ENCODE measurements at regions not wholly inside any gene's neighbourhood (a gene's known extent, or its start where the extent isn't known, plus 50 kb on each side); places are given as distances from the start of the nearest gene placed in this dataset.

DNA sequence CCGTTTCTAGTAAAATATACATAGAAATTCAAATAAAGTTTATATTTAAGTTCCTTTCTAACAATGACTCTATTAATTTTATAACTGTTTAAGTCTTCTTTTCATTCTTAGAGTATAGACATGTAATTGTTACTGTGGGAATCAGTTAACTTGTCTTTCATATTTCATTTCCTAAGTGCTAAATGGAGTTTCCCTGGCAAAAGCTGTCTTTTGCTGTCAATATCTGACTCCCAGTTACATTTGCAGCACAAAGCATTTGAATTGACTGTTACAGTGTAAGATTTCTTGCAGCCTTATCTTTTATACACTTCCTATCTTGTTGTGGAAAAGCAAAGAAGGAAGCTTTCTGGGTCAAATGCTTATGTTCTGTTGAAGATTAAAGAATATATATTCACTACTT lies 1026.3 kb downstream of the CDH9 start:
- no peak overlapping the region for H3K27ac ChIP-seq
- H3K27me3 ChIP-seq: no peaks in the 10 kb centered on the region
- 88% methylated on average over 1 of the region's 1 CpG for WGBS (ENCODE audit: low lambda C conversion rate, missing lambda C conversion rate)
- no peaks in the 10 kb centered on the region for H3K36me3 ChIP-seq (replicated peaks; ENCODE audit: insufficient read depth, low read depth)
- no peaks in the 10 kb centered on the region for H3K4me1 ChIP-seq (ENCODE audit: insufficient read depth)
- no peaks in the 10 kb centered on the region for H3K9me2 ChIP-seq (replicated peaks; ENCODE audit: insufficient read depth)
- TF ChIP-seq, protein P1, sequence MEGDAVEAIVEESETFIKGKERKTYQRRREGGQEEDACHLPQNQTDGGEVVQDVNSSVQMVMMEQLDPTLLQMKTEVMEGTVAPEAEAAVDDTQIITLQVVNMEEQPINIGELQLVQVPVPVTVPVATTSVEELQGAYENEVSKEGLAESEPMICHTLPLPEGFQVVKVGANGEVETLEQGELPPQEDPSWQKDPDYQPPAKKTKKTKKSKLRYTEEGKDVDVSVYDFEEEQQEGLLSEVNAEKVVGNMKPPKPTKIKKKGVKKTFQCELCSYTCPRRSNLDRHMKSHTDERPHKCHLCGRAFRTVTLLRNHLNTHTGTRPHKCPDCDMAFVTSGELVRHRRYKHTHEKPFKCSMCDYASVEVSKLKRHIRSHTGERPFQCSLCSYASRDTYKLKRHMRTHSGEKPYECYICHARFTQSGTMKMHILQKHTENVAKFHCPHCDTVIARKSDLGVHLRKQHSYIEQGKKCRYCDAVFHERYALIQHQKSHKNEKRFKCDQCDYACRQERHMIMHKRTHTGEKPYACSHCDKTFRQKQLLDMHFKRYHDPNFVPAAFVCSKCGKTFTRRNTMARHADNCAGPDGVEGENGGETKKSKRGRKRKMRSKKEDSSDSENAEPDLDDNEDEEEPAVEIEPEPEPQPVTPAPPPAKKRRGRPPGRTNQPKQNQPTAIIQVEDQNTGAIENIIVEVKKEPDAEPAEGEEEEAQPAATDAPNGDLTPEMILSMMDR (IDR thresholded peaks at IDR 0.05; ENCODE audit: poor library complexity): no peak
- TF ChIP-seq EZH2 (IDR thresholded peaks at IDR 0.05; ENCODE audit: borderline replicate concordance) (no peak), EZH2phosphoT487 (IDR thresholded peaks at IDR 0.05; ENCODE audit: low read depth, severe bottlenecking, unreplicated experiment) (no peak)
- H3K9me3 ChIP-seq (ENCODE audit: low read depth): no peaks in the 10 kb centered on the region
- H3K79me2 ChIP-seq: no peaks in the 10 kb centered on the region
- H3K4me2 ChIP-seq: no peak overlapping the region
- no peak overlapping the region for H2AFZ ChIP-seq
- H3K4me3 ChIP-seq: no peak overlapping the region
- H4K20me1 ChIP-seq (ENCODE audit: insufficient read depth, poor library complexity, severe bottlenecking): no peaks in the 10 kb centered on the region
- DNase-seq (ENCODE audit: low spot score): no peak

DNA sequence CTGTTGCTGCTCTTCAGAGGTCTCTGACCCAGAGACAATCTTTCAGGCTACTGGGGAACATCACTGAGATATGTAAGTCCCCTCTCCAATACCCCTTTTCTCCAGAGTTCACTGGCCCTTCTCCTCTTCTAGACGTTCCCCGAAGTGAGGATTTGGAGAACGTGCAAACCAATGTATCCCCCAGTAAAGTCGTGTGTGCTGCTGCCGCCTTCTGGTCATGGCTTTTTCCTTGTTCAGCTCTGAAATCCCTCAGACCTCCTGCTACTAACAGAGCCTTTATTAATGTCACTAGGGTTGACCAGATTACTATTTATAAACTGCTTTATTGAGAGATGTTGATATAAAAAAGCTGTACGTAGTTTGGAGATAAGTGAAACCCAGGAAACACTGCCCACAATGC lies 1028.6 kb downstream of the CDH9 start:
- Histone ChIP-seq H2AFZ (no peak overlapping the region), H3K36me3 (replicated peaks; ENCODE audit: insufficient read depth, low read depth) (no peaks in the 10 kb centered on the region), H3K4me1 (ENCODE audit: insufficient read depth) (no peaks in the 10 kb centered on the region), H3K4me2 (no peak overlapping the region), H3K79me2 (no peaks in the 10 kb centered on the region), H4K20me1 (ENCODE audit: insufficient read depth, poor library complexity, severe bottlenecking) (no peaks in the 10 kb centered on the region), H3K27me3 (no peaks in the 10 kb centered on the region), H3K9me3 (ENCODE audit: low read depth) (no peaks in the 10 kb centered on the region), H3K4me3 (no peak overlapping the region), H3K9me2 (replicated peaks; ENCODE audit: insufficient read depth) (no peaks in the 10 kb centered on the region), H3K27ac (no peak overlapping the region)
- WGBS (ENCODE audit: low lambda C conversion rate, missing lambda C conversion rate): 9% methylated on average over 6 of the region's 6 CpGs
- no peak for TF ChIP-seq EZH2phosphoT487 (IDR thresholded peaks at IDR 0.05; ENCODE audit: low read depth, severe bottlenecking, unreplicated experiment)
- TF ChIP-seq, protein P1 (IDR thresholded peaks at IDR 0.05; ENCODE audit: poor library complexity): peak; percentile 51
- no peak for TF ChIP-seq EZH2 (IDR thresholded peaks at IDR 0.05; ENCODE audit: borderline replicate concordance)
- peak; percentile 39 for DNase-seq (ENCODE audit: low spot score)

GRCh38 chr5:26003966-26004365 lies 1034.4 kb downstream of the CDH9 start:
- Histone ChIP-seq H3K4me2 (no peak overlapping the region), H3K79me2 (no peaks in the 10 kb centered on the region), H2AFZ (no peak overlapping the region), H3K4me3 (no peak overlapping the region), H3K36me3 (replicated peaks; ENCODE audit: insufficient read depth, low read depth) (no peaks in the 10 kb centered on the region), H3K4me1 (ENCODE audit: insufficient read depth) (no peaks in the 10 kb centered on the region), H3K9me3 (ENCODE audit: low read depth) (no peaks in the 10 kb centered on the region), H3K9me2 (replicated peaks; ENCODE audit: insufficient read depth) (no peaks in the 10 kb centered on the region), H4K20me1 (ENCODE audit: insufficient read depth, poor library complexity, severe bottlenecking) (no peaks in the 10 kb centered on the region), H3K27ac (no peak overlapping the region), H3K27me3 (no peaks in the 10 kb centered on the region)
- WGBS (ENCODE audit: low lambda C conversion rate, missing lambda C conversion rate): 69% methylated on average over 3 of the region's 3 CpGs
- no peak for TF ChIP-seq EZH2 (IDR thresholded peaks at IDR 0.05; ENCODE audit: borderline replicate concordance)
- DNase-seq (ENCODE audit: low spot score): no peak

DNA sequence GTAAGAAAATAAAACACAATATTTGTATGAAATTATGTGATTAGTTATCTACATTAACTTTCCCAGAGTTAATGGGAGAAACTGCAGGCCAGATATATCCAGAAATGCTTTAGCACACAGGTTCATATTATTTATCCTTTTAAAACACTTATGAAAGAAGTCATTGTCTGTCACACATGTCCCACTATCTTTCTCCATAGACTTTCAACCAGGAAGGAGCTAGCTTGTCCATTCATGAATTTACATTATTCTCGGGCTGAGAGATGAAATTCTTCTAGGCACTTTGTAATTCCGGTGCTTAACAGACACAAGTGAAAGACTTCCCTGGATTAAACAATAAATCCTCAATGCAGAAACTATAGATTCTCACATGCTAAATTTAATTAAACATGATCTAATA lies 1043.2 kb downstream of the CDH9 start:
- no peaks in the 10 kb centered on the region for H3K9me2 ChIP-seq (replicated peaks; ENCODE audit: insufficient read depth)

More for the DNA sequence above, 1043.2 kb downstream of the CDH9 start:
- Histone ChIP-seq H4K20me1 (ENCODE audit: insufficient read depth, poor library complexity, severe bottlenecking) (no peaks in the 10 kb centered on the region), H3K9me3 (ENCODE audit: low read depth) (no peaks in the 10 kb centered on the region), H2AFZ (no peak overlapping the region), H3K79me2 (no peaks in the 10 kb centered on the region), H3K4me1 (ENCODE audit: insufficient read depth) (no peaks in the 10 kb centered on the region), H3K27me3 (no peaks in the 10 kb centered on the region), H3K4me2 (no peak overlapping the region), H3K27ac (no peak overlapping the region), H3K4me3 (no peak overlapping the region), H3K36me3 (replicated peaks; ENCODE audit: insufficient read depth, low read depth) (no peaks in the 10 kb centered on the region)
- TF ChIP-seq, protein P1 (IDR thresholded peaks at IDR 0.05; ENCODE audit: poor library complexity): no peak
- TF ChIP-seq EZH2phosphoT487 (IDR thresholded peaks at IDR 0.05; ENCODE audit: low read depth, severe bottlenecking, unreplicated experiment): no peak
- TF ChIP-seq EZH2 (IDR thresholded peaks at IDR 0.05; ENCODE audit: borderline replicate concordance): no peak
- 88% methylated on average over 2 of the region's 2 CpGs for WGBS (ENCODE audit: low lambda C conversion rate, missing lambda C conversion rate)
- no peak for DNase-seq (ENCODE audit: low spot score)

Data from hepatocyte (in vitro differentiated cells).